HepG2 (cell line): ENCODE measurements at regions not wholly inside any gene's neighbourhood (a gene's known extent, or its start where the extent isn't known, plus 50 kb on each side); places are given as distances from the start of the nearest gene placed in this dataset.

Source experiments
- ATAC-seq: fragments of 200-7000 bp; cut with Tn5 transposase; 3 replicates; pipeline ENCODE4 v1.9.1; 2020; ENCODE audit warnings: mild to moderate bottlenecking, moderate library complexity
- BruUV-seq: library from RNA; stranded (reverse); fragments of 400-500 nt; replicated peaks from 2 replicates; lab custom pipeline; 2021; lab: Mats Ljungman, UMichigan
- CTCF ChIA-PET: fragments of 300-600 bp; formaldehyde crosslinking; extraction: SDS; loops from one replicate; lab custom pipeline; 2021; ENCODE audit warnings: low total read pairs, inconsistent platforms, low intra/inter-chr PET ratio; lab: Yijun Ruan, JAX
- POLR2A ChIA-PET: fragments of 350-600 bp; sonication (Branson Sonifier 250); formaldehyde crosslinking; loops from one replicate; lab custom pipeline; 2020; ENCODE audit warnings: antibody characterized with exemption, inconsistent platforms; lab: Yijun Ruan, JAX
- DNase-seq: peaks from one replicate; pipeline ENCODE4 v3.0.0-alpha.2; 2015; ENCODE audit warnings: low spot score
- FAIRE-seq: peaks from 3 replicates; lab custom pipeline; 2011; peaks lifted over from hg19 to GRCh38; lab: Jason Lieb, UNC
- H2AFZ ChIP-seq: one replicate; pipeline ENCODE4 v1.6.1; 2011; ENCODE audit warnings: low read length, inconsistent platforms
- H3K27ac ChIP-seq: fragments of 300-600 bp; 3 replicates; pipeline ENCODE4 v1.8.0; 2011; ENCODE audit warnings: mixed run types, mild to moderate bottlenecking, mixed read lengths, low read length, inconsistent platforms; ENCODE audit not compliant: insufficient read depth; ENCODE audit errors: extremely low read length
- H3K27me3 ChIP-seq, 2 experiments: fragments of 200-600 bp in 1 of 2; 2 replicates in 1 of 2; 3 replicates in 1 of 2; pipeline versions ENCODE4 v1.6.0 to v1.8.0; 2011; ENCODE audit warnings: low read length in 2 of 2, mild to moderate bottlenecking in 2 of 2, moderate library complexity in 2 of 2, inconsistent platforms in 1 of 2; ENCODE audit not compliant: insufficient read depth in 2 of 2, control insufficient read depth in 1 of 2
- H3K36me3 ChIP-seq, 2 experiments: fragments of 200-600 bp in 1 of 2; replicated peaks in 1 of 2; 2 replicates in 1 of 2; 3 replicates in 1 of 2; pipeline versions ENCODE4 v1.5.1 to v1.8.0; 2011; ENCODE audit warnings: low read length in 2 of 2, inconsistent platforms in 1 of 2; ENCODE audit not compliant: insufficient read depth in 2 of 2, control insufficient read depth in 1 of 2
- H3K4me1 ChIP-seq: 2 replicates; pipeline ENCODE4 v1.5.1; 2012; ENCODE audit warnings: low read length, inconsistent platforms; ENCODE audit not compliant: insufficient read depth
- H3K4me2 ChIP-seq: 2 replicates; pipeline ENCODE4 v1.6.0; 2011; ENCODE audit warnings: low read depth, low read length, inconsistent platforms
- H3K4me3 ChIP-seq, 3 experiments: fragments of 200-600 bp in 1 of 3; sonication (generic), shearing (Covaris generic) in 1 of 3; replicated peaks in 1 of 3; 2 replicates each; pipeline ENCODE4 v1.5.1; 2011 to 2016; ENCODE audit warnings: low read length in 3 of 3, inconsistent platforms in 2 of 3, low read depth in 2 of 3, mild to moderate bottlenecking in 2 of 3, control low read depth in 1 of 3, mixed read lengths in 1 of 3; ENCODE audit not compliant: insufficient read depth in 1 of 3
- H3K79me2 ChIP-seq: one replicate; pipeline ENCODE4 v1.6.1; 2011; ENCODE audit warnings: low read length, inconsistent platforms; ENCODE audit not compliant: insufficient read depth
- H3K9ac ChIP-seq: 2 replicates; pipeline ENCODE4 v1.6.0; 2011; ENCODE audit warnings: mild to moderate bottlenecking, low read depth, low read length, inconsistent platforms; ENCODE audit not compliant: insufficient read depth
- H3K9me3 ChIP-seq: 2 replicates; pipeline ENCODE4 v1.5.1; 2012; ENCODE audit warnings: mild to moderate bottlenecking, low read length
- H4K20me1 ChIP-seq: 2 replicates; pipeline ENCODE4 v1.6.0; 2011; ENCODE audit warnings: inconsistent platforms, mild to moderate bottlenecking, low read length, moderate library complexity; ENCODE audit not compliant: insufficient read depth
- CEBPB ChIP-seq: IDR thresholded peaks from 2 replicates; pipeline ENCODE4 v1.6.1; 2011; ENCODE audit warnings: low read depth, low read length, improper control_type of control experiment, borderline replicate concordance
- CENPT ChIP-seq: sonication (generic); formaldehyde crosslinking; IDR thresholded peaks from 2 replicates; pipeline ENCODE4 v1.8.0; 2022; ENCODE audit warnings: low read depth, mild to moderate bottlenecking, moderate library complexity, missing genetic modification reagents
- MXD4 ChIP-seq: IDR thresholded peaks from 2 replicates; pipeline ENCODE4 v1.6.1; 2016; ENCODE audit warnings: mild to moderate bottlenecking, missing biosample characterization, missing genetic modification reagents
- POLR2AphosphoS2 ChIP-seq: IDR thresholded peaks from 2 replicates; pipeline ENCODE4 v1.6.1; 2011; ENCODE audit warnings: low read depth, low read length, improper control_type of control experiment
- ZNF17 ChIP-seq: sonication (generic); formaldehyde crosslinking; IDR thresholded peaks from 2 replicates; pipeline ENCODE4 v1.5.0; 2020; ENCODE audit warnings: mild to moderate bottlenecking, missing genetic modification reagents
- ZNF326 ChIP-seq: sonication (generic); formaldehyde crosslinking; IDR thresholded peaks from 2 replicates; pipeline ENCODE4 v1.4.0; 2020; ENCODE audit warnings: missing genetic modification reagents, borderline replicate concordance
- ZNF383 ChIP-seq: sonication (generic); formaldehyde crosslinking; IDR thresholded peaks from 2 replicates; pipeline ENCODE4 v1.4.0; 2020; ENCODE audit warnings: missing genetic modification reagents, mild to moderate bottlenecking, borderline replicate concordance
- ZNF672 ChIP-seq: sonication (generic); formaldehyde crosslinking; IDR thresholded peaks from 2 replicates; pipeline ENCODE4 v1.8.1; 2022; ENCODE audit warnings: missing genetic modification reagents
- ZNF777 ChIP-seq: sonication (generic); formaldehyde crosslinking; IDR thresholded peaks from 2 replicates; pipeline ENCODE4 v1.4.0; 2020; ENCODE audit warnings: missing genetic modification reagents
- WGBS: methylation state at CpG from one replicate; pipeline ENCODE4 v1.1.6; 2017; ENCODE audit warnings: low lambda C conversion rate; 5-methylcytosine and 5-hydroxymethylcytosine counted together
- in situ Hi-C: cut with HindIII; loops from 2 replicates; pipeline ENCODE4 v1.10.0; 2017; ENCODE audit warnings: low pct_unique_long_range_greater_than_20kb; ENCODE audit not compliant: extremely low pct_ligation_motif_present
- intact Hi-C: fragments of 100-400 bp; cut with micrococcal nuclease; formaldehyde crosslinking; loops from one replicate; pipeline ENCODE4 v1.10.0; 2022; ENCODE audit not compliant: unreplicated experiment
- TF ChIP-seq, protein P1 (sequence below): fragments of 450-650 bp; IDR thresholded peaks from 2 replicates; pipeline ENCODE4 v1.6.1; 2016
- TF ChIP-seq, protein P2 (sequence below), 2 experiments: sonication (generic) in 1 of 2; formaldehyde crosslinking in 1 of 2; IDR thresholded peaks; 2 replicates each; pipeline versions ENCODE4 v1.5.1 to v1.6.1; 2011 to 2020; ENCODE audit warnings: borderline replicate concordance in 1 of 2, low read depth in 1 of 2, low read length in 1 of 2, mild to moderate bottlenecking in 1 of 2, missing genetic modification reagents in 1 of 2, moderate library complexity in 1 of 2
- TF ChIP-seq, protein P3 (sequence below): sonication (generic); formaldehyde crosslinking; IDR thresholded peaks from 2 replicates; pipeline ENCODE4 v1.4.0; 2020; ENCODE audit warnings: missing genetic modification reagents
- TF ChIP-seq, protein P4 (sequence below): sonication (generic); formaldehyde crosslinking; IDR thresholded peaks from 2 replicates; pipeline ENCODE4 v1.5.0; 2020; ENCODE audit warnings: mild to moderate bottlenecking, missing genetic modification reagents

DNA sequence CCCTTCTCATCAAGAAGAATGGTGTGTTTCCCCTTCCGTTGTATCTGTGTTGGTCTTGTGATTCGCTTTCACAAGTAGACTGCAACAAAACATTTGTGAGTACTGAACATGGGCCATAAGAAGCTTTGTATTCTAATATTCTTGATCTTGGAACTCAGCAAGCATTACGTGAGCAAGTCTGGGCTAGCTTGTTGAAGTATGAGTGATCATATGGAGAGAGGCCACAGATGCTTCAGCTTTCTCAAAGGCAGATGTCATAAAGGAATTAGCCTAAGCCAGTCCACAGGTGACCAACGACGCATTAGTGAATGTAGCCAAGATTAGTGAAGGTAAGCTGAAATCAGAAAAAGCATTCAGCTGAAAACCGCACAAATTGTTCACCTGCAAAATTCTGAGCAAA is 609.6 kb upstream of the NEGR1 start:
- peaks cover 59% of the 10 kb centered on the region for H3K9me3 ChIP-seq
- no peak overlapping the region for H3K9ac ChIP-seq
- no peaks in the 10 kb centered on the region for H4K20me1 ChIP-seq
- H3K4me2 ChIP-seq = no peak overlapping the region
- ChIA-PET CTCF (no interaction called here), POLR2A (no interaction called here)
- intact Hi-C loops (no loop called here), in situ Hi-C loops (no loop called here)
- 2% methylated on average over 6 of the region's 6 CpGs for WGBS
- H3K36me3 ChIP-seq = no peaks in the 10 kb centered on the region
- no peaks in the 10 kb centered on the region for H3K4me1 ChIP-seq
- FAIRE-seq (no peak), ATAC-seq (no peak), DNase-seq (no peak)
- no TSS peak for BruUV-seq
- no peak for TF ChIP-seq ZNF672 (CRISPR knock-in tag)
- TF ChIP-seq, protein P1, sequence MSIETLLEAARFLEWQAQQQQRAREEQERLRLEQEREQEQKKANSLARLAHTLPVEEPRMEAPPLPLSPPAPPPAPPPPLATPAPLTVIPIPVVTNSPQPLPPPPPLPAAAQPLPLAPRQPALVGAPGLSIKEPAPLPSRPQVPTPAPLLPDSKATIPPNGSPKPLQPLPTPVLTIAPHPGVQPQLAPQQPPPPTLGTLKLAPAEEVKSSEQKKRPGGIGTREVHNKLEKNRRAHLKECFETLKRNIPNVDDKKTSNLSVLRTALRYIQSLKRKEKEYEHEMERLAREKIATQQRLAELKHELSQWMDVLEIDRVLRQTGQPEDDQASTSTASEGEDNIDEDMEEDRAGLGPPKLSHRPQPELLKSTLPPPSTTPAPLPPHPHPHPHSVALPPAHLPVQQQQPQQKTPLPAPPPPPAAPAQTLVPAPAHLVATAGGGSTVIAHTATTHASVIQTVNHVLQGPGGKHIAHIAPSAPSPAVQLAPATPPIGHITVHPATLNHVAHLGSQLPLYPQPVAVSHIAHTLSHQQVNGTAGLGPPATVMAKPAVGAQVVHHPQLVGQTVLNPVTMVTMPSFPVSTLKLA = no peak
- no peak for TF ChIP-seq CEBPB
- no peak for TF ChIP-seq ZNF777 (CRISPR knock-in tag)
- no peak for TF ChIP-seq MXD4 (CRISPR knock-in tag)
- no peak for TF ChIP-seq ZNF17
- TF ChIP-seq, protein P2, sequence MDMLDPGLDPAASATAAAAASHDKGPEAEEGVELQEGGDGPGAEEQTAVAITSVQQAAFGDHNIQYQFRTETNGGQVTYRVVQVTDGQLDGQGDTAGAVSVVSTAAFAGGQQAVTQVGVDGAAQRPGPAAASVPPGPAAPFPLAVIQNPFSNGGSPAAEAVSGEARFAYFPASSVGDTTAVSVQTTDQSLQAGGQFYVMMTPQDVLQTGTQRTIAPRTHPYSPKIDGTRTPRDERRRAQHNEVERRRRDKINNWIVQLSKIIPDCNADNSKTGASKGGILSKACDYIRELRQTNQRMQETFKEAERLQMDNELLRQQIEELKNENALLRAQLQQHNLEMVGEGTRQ (IDR thresholded peaks at IDR 0.05; ENCODE audit: low read depth, low read length) = no peak
- TF ChIP-seq, protein P2 (CRISPR knock-in tag; IDR thresholded peaks at IDR 0.05; ENCODE audit: borderline replicate concordance) = no peak
- TF ChIP-seq CENPT (CRISPR knock-in tag) = no peak
- TF ChIP-seq, protein P3, sequence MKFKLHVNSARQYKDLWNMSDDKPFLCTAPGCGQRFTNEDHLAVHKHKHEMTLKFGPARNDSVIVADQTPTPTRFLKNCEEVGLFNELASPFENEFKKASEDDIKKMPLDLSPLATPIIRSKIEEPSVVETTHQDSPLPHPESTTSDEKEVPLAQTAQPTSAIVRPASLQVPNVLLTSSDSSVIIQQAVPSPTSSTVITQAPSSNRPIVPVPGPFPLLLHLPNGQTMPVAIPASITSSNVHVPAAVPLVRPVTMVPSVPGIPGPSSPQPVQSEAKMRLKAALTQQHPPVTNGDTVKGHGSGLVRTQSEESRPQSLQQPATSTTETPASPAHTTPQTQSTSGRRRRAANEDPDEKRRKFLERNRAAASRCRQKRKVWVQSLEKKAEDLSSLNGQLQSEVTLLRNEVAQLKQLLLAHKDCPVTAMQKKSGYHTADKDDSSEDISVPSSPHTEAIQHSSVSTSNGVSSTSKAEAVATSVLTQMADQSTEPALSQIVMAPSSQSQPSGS (CRISPR knock-in tag) = no peak
- no peak for TF ChIP-seq POLR2AphosphoS2
- no peak for TF ChIP-seq ZNF383 (CRISPR knock-in tag)
- TF ChIP-seq ZNF326 (CRISPR knock-in tag) = no peak
- TF ChIP-seq, protein P4, sequence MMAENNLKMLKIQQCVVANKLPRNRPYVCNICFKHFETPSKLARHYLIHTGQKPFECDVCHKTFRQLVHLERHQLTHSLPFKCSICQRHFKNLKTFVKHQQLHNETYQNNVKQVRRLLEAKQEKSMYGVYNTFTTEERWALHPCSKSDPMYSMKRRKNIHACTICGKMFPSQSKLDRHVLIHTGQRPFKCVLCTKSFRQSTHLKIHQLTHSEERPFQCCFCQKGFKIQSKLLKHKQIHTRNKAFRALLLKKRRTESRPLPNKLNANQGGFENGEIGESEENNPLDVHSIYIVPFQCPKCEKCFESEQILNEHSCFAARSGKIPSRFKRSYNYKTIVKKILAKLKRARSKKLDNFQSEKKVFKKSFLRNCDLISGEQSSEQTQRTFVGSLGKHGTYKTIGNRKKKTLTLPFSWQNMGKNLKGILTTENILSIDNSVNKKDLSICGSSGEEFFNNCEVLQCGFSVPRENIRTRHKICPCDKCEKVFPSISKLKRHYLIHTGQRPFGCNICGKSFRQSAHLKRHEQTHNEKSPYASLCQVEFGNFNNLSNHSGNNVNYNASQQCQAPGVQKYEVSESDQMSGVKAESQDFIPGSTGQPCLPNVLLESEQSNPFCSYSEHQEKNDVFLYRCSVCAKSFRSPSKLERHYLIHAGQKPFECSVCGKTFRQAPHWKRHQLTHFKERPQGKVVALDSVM = no peak
- no peak overlapping the region for H3K4me3 ChIP-seq
- no peaks in the 10 kb centered on the region for H3K79me2 ChIP-seq
- H3K27ac ChIP-seq = no peak overlapping the region
- H2AFZ ChIP-seq = no peak overlapping the region
- H3K27me3 ChIP-seq = no peaks in the 10 kb centered on the region
